Ascending aorta (tissue), 2 donors: ENCODE measurements at regions not wholly inside any gene's neighbourhood (a gene's known extent, or its start where the extent isn't known, plus 50 kb on each side); places are given as distances from the start of the nearest gene placed in this dataset.

Source experiments
- DNase-seq, 2 donors: peaks; one replicate each; pipeline ENCODE4 v3.0.0-alpha.2; 2019; ENCODE audit warnings: low spot score in 2 of 2
- H3K27ac ChIP-seq, 2 donors: fragments of 200-600 bp; sonication (generic); one replicate each; pipeline ENCODE4 v1.5.1; 2016 to 2017; ENCODE audit warnings: mild to moderate bottlenecking in 1 of 2
- H3K27me3 ChIP-seq: fragments of 200-600 bp; sonication (generic); one replicate; pipeline ENCODE4 v1.5.1; 2017
- H3K36me3 ChIP-seq, 2 donors: fragments of 200-600 bp; sonication (generic); one replicate each; pipeline ENCODE4 v1.5.1; 2016
- H3K4me1 ChIP-seq, 2 donors: fragments of 200-600 bp; sonication (generic); one replicate each; pipeline ENCODE4 v1.5.1; 2016 to 2017; ENCODE audit warnings: mild to moderate bottlenecking in 1 of 2
- H3K4me3 ChIP-seq, 2 donors: fragments of 200-600 bp; sonication (generic); one replicate each; pipeline ENCODE4 v1.5.1; 2016 to 2017; ENCODE audit warnings: mild to moderate bottlenecking in 1 of 2
- H3K9me3 ChIP-seq, 2 donors: fragments of 200-600 bp; sonication (generic); one replicate each; pipeline ENCODE4 v1.5.1; 2016
- intact Hi-C: fragments of 100-400 bp; cut with DNase I; formaldehyde crosslinking; loops from one replicate; pipeline ENCODE4 v1.15.1; 2023
- TF ChIP-seq, protein P1 (sequence below), 3 experiments: fragments of 200-600 bp in 2 of 3; fragments of 450-650 bp in 1 of 3; sonication (generic) in 2 of 3; IDR thresholded peaks; one replicate each; pipeline ENCODE4 v1.5.1; 2016 to 2019; ENCODE audit warnings: antibody characterized with exemption in 3 of 3, mild to moderate bottlenecking in 1 of 3, moderate library complexity in 1 of 3

- peaks cover 5 to 45% of the 10 kb centered on the region in 2 donors for H3K4me1 ChIP-seq
Measured at GRCh38 chr6:159375014-159375413, 205.8 kb downstream of the FNDC1 start.

DNA sequence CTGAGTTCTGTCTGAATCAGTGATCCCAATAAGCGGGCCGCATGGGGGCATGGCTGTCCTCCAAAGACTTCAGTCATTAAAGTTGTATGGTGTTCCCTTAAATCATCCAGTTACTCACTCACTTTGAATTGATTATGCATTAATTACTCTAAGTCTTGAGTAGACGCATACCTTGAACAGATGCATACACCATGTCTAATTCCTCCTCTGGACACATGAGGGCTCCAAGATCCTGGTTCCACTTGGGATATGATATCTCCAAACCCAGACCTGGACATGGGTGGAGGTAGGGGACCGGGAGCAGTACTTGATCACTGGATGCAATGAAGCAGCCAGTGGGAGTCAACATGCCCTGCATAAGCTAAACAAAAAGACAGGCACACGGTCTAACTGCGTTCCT lies 204.5 kb downstream of the FNDC1 start:
- Histone ChIP-seq H3K4me3 (no peak overlapping the region), H3K27ac (no peak overlapping the region), H3K9me3 (peaks cover 0 to 9% of the 10 kb centered on the region in 2 donors), H3K36me3 (no peaks in the 10 kb centered on the region), H3K4me1 (peaks cover 5 to 45% of the 10 kb centered on the region in 2 donors), H3K27me3 (no peaks in the 10 kb centered on the region)
- no peak for DNase-seq
- intact Hi-C loops = loop anchor here (5.0 kb wide), 1 partner anchor 61 kb away; no protein-coding TSS in a partner anchor
- TF ChIP-seq, protein P1, sequence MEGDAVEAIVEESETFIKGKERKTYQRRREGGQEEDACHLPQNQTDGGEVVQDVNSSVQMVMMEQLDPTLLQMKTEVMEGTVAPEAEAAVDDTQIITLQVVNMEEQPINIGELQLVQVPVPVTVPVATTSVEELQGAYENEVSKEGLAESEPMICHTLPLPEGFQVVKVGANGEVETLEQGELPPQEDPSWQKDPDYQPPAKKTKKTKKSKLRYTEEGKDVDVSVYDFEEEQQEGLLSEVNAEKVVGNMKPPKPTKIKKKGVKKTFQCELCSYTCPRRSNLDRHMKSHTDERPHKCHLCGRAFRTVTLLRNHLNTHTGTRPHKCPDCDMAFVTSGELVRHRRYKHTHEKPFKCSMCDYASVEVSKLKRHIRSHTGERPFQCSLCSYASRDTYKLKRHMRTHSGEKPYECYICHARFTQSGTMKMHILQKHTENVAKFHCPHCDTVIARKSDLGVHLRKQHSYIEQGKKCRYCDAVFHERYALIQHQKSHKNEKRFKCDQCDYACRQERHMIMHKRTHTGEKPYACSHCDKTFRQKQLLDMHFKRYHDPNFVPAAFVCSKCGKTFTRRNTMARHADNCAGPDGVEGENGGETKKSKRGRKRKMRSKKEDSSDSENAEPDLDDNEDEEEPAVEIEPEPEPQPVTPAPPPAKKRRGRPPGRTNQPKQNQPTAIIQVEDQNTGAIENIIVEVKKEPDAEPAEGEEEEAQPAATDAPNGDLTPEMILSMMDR (IDR thresholded peaks at IDR 0.05) = no peak

More at GRCh38 chr6:159375014-159375413, 205.8 kb downstream of the FNDC1 start:
- H3K27ac ChIP-seq = peak overlapping the region in 1 of 2 donors; percentile 68
- H3K9me3 ChIP-seq = peaks cover 0 to under 1% of the 10 kb centered on the region in 2 donors
- no peak overlapping the region for H3K4me3 ChIP-seq
- no peaks in the 10 kb centered on the region for H3K27me3 ChIP-seq
- intact Hi-C loops = loop anchor here (5.0 kb wide), 3 partner anchors 173 to 222 kb away; no protein-coding TSS in a partner anchor
- no peaks in the 10 kb centered on the region for H3K36me3 ChIP-seq
- no peak for DNase-seq
- TF ChIP-seq, protein P1 (IDR thresholded peaks at IDR 0.05) = no peak

- Histone ChIP-seq H3K4me3 (no peak overlapping the region), H3K36me3 (no peaks in the 10 kb centered on the region), H3K9me3 (peaks cover 0 to 9% of the 10 kb centered on the region in 2 donors), H3K4me1 (peaks cover 5 to 37% of the 10 kb centered on the region in 2 donors), H3K27ac (peak overlapping the region; percentile 12 to 56), H3K27me3 (no peaks in the 10 kb centered on the region)
- peak in 1 of 2 donors; percentile 76 for DNase-seq
- intact Hi-C loops = loop anchor here (5.0 kb wide), 1 partner anchor 60 kb away; no protein-coding TSS in a partner anchor
- TF ChIP-seq, protein P1 (IDR thresholded peaks at IDR 0.05) = no peak
Measured at GRCh38 chr6:159372333-159372732, 203.1 kb downstream of the FNDC1 start.

GRCh38 chr6:159360306-159360705 lies 191.1 kb downstream of the FNDC1 start:
- Histone ChIP-seq H3K27ac (peak overlapping the region; percentile 51), H3K36me3 (no peaks in the 10 kb centered on the region), H3K27me3 (no peaks in the 10 kb centered on the region), H3K4me1 (peaks cover 0 to 11% of the 10 kb centered on the region in 2 donors), H3K9me3 (no peaks in the 10 kb centered on the region), H3K4me3 (no peak overlapping the region)
- intact Hi-C loops = no loop called here
- DNase-seq = no peak
- TF ChIP-seq, protein P1 (IDR thresholded peaks at IDR 0.05) = no peak

DNA sequence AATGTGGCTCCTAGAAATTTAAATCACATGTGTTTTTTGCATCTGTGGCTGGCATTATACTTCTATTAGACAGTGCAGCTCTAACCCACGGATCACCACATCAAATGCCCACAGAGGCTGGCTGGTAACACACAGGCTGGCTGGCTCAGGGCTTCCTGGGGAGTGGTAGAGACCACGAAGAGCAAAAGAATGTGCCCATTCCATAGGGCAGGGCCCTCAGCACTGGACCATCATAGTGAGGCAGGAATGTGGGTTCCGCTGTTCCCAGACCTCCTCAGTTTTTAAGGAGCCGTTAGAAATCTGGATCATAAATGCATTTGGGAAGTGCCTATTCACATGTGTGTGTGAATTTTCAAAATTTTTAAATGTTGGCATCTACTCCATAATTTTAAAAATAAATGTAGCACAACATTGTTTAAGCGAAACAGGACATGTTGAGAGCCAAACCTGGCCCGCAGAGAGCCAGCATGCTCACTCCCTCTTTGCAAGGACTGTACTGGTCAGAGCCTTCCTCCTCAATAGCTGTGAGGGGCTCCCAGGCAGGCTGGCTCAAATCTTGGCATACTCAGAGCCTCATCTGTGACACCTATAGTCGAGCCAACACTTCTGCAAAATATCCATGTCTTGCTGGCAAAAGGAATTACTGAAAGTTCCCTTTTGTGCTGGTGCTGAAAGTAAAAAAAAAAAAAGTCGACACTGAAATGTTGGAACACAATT lies 190.5 kb downstream of the FNDC1 start:
- Histone ChIP-seq H3K9me3 (no peaks in the 10 kb centered on the region), H3K36me3 (no peaks in the 10 kb centered on the region), H3K27ac (peak overlapping the region; percentile 51), H3K4me1 (peaks cover 0 to 11% of the 10 kb centered on the region in 2 donors), H3K27me3 (no peaks in the 10 kb centered on the region), H3K4me3 (no peak overlapping the region)
- intact Hi-C loops = no loop called here
- no peak for DNase-seq
- TF ChIP-seq, protein P1 (IDR thresholded peaks at IDR 0.05) = no peak
